ENCODE measurements at regions not wholly inside any gene's neighbourhood (a gene's known extent, or its start where the extent isn't known, plus 50 kb on each side); places are given as distances from the start of the nearest gene placed in this dataset.
A peak's percentile ranks its signal among the peaks of the same experiment; 100 is the strongest.

DNA sequence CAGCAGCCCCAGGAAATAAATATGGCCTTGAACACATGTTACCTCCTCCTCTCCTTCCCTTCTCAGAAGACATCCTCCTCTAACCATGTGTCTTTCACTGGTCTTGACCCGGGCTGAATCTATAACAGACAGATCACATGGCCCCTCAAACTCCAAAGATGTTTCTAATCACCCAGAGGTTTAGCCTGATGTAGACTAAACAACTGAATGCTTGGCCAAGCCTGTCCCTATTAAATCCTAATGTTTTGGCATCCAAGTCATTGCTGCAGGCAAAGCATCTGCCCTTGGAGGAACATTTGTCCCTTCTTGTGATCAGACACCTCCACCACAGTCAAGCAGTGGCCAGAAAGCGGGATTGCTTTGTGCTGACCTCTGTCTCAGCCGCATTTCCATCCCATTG lies 65.5 kb downstream of the ANKRD60 start:
- H3K4me3 Mint-ChIP-seq, result no peak overlapping the region
- H3K9me3 Mint-ChIP-seq, result no peaks in the 10 kb centered on the region
- H3K4me1 Mint-ChIP-seq, result no peaks in the 10 kb centered on the region
- no peaks in the 10 kb centered on the region for H3K36me3 Mint-ChIP-seq
- DNase-seq (no peak), ATAC-seq (ENCODE audit: low read depth in 2 of 2) (no peak)
- H3K27me3 Mint-ChIP-seq, result peaks cover 13 to 51% (median 30%) of the 10 kb centered on the region in 3 donors
- H3K27ac Mint-ChIP-seq, result no peak overlapping the region

DNA sequence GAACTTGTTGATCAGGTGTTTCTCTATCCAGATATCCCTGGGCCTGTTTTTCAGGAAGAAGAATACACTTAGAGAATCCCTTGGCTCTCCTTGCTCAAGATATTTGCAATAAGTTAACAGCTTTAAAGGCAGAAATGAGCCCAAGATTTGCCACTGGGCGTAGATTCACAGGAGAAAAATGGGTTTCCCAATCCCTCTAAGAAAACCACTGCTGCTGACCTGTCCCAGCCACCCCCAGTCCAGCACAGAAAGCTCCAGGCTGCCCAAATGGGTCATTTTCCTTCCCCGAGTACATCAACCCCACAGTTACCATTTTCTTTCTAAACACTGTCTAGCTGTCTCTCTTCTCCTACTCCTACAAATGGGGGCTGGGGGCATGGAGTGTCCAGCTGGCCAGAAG lies 67.3 kb downstream of the ANKRD60 start:
- Mint-ChIP-seq H3K4me1 (no peaks in the 10 kb centered on the region), H3K9me3 (no peaks in the 10 kb centered on the region), H3K27me3 (peaks cover 9 to 43% (median 20%) of the 10 kb centered on the region in 3 donors), H3K27ac (no peak overlapping the region), H3K4me3 (no peak overlapping the region), H3K36me3 (no peaks in the 10 kb centered on the region)
- ATAC-seq (ENCODE audit: low read depth in 2 of 2), result no peak
- DNase-seq, result no peak

DNA sequence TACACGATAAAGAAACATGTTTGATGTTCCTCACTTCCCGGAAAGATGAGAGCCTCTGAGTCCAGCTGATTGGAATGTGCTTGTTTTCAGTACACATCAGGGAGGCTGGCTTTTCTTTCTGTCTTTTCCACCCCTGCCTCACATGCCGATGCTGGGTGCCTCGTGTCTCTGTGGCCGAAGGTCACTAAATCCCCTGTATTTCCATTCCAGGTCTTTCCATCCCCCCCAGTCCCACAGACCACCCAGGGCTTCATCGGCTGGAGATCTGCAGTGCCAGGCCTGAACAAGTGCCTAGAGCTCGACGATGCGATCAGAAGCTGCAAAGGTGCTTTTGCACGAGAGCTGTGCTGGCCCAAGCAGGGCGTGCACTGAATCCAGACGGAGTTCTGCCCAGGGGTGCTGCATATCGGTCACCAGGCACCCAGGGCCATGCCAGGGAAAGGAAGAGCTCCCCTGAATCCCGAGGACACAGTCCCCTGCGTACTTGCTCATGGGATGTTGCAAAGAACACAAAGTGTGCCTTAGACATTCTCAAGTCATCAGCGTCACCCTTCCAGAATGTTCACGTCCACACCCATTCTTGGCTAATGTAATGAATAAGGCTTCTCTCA lies 67.9 kb downstream of the ANKRD60 start:
- ATAC-seq (ENCODE audit: low read depth in 2 of 2), result no peak
- Mint-ChIP-seq H3K9me3 (no peaks in the 10 kb centered on the region), H3K4me3 (no peak overlapping the region), H3K27ac (peak overlapping the region in 1 of 6 donors; percentile 24), H3K4me1 (no peaks in the 10 kb centered on the region), H3K27me3 (peaks cover 9 to 47% (median 20%) of the 10 kb centered on the region in 3 donors), H3K36me3 (no peaks in the 10 kb centered on the region)
- DNase-seq, result no peak

DNA sequence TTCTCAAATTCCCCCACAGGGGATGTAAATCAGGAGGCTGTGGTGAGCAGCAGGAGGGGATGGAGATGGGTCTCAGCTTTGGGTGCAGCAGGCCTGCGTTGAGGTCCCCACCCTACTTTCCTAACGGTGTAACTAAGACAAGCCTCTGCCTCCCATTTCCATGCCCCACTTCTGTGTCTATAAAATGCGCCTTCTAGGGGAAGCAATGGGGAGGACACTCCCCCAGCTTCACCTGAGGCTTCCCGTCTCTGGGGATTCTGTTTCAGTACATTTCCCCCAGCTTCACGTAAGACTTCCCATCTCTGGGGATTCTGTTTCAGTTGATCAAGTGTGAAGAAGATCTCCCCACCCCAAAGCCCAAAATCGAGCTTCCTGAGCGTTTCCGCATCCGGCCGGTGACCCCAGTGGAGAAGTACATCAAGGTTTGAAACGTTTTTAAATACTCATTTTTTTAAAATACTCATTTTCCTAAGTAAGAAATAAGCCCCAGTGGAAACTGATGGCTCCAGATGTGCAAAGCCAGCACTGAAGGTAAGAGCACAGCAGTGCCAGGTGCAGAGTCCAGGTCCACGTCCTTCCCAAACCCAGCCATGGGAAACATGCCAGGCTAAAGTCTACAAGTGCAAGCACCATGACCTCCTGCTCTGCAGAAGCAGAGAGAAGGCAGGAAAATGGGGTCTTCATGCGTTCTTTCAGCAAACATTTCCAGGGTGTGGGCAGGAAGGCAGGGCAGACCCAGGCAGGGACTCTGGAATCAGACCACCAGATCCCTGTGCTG lies 73.1 kb downstream of the ANKRD60 start:
- DNase-seq, result no peak
- Mint-ChIP-seq H3K36me3 (no peaks in the 10 kb centered on the region), H3K4me3 (no peak overlapping the region), H3K9me3 (no peaks in the 10 kb centered on the region), H3K27me3 (peaks cover 26 to 53% (median 27%) of the 10 kb centered on the region in 3 donors), H3K4me1 (peaks cover 2 to 4% (median 2%) of the 10 kb centered on the region in 3 donors), H3K27ac (no peak overlapping the region)
- no peak for ATAC-seq (ENCODE audit: low read depth in 2 of 2)

DNA sequence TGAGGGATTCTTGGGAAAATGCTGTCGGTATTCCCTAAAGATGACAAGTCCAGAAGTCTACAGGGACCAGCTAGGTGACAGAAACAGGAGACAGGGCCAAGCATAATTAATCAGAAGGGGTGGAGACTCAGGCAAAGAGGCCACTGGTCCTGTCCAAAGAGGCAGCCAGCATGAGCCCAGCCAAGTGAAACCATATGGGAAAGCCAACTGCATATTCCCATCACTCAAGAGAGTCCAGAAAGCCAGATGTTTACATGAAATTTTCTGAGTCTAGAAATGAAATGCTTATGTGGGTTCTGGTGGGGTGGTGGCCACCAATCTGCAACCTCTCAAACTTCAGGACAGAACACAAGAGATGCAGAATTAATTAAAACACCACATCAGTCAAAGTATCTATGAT lies 74.3 kb downstream of the ANKRD60 start:
- no peak for DNase-seq
- no peak overlapping the region for H3K4me3 Mint-ChIP-seq
- peaks cover 4 to 6% (median 5%) of the 10 kb centered on the region in 3 donors for H3K4me1 Mint-ChIP-seq
- peaks cover 26 to 57% (median 35%) of the 10 kb centered on the region in 3 donors for H3K27me3 Mint-ChIP-seq
- peaks cover 0 to under 1% of the 10 kb centered on the region in 2 donors for H3K36me3 Mint-ChIP-seq
- no peak for ATAC-seq (ENCODE audit: low read depth in 2 of 2)
- H3K27ac Mint-ChIP-seq, result no peak overlapping the region
- H3K9me3 Mint-ChIP-seq, result peaks cover 0 to 1% (median 0%) of the 10 kb centered on the region in 7 donors

DNA sequence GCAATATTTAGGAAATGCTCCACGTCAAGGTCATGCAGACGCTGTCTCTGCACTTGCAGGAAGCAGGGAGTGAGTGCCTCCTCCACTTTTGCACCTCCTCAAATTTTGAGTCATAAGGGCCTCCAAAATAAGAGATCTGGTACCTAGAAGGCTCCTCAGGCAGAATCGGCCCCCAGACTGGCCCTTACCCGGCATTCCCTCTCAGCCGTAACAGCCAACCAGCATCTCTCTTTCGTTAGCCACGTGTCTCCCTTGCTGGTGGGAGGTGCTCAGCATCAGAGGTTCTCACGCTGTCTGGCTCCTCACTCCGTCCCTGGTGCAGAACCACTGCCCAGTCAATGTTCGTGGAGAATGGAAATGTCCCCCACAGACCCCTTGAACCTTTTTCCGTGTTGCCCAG lies 75.3 kb downstream of the ANKRD60 start:
- no peak overlapping the region for H3K4me3 Mint-ChIP-seq
- peaks cover 36 to 67% (median 44%) of the 10 kb centered on the region in 3 donors for H3K27me3 Mint-ChIP-seq
- ATAC-seq (ENCODE audit: low read depth in 2 of 2) (no peak), DNase-seq (no peak)
- peaks cover 4 to 6% (median 5%) of the 10 kb centered on the region in 3 donors for H3K4me1 Mint-ChIP-seq
- H3K36me3 Mint-ChIP-seq, result peaks cover 0 to 11% of the 10 kb centered on the region in 2 donors
- peaks cover 0 to 9% (median 2%) of the 10 kb centered on the region in 7 donors for H3K9me3 Mint-ChIP-seq
- no peak overlapping the region for H3K27ac Mint-ChIP-seq

DNA sequence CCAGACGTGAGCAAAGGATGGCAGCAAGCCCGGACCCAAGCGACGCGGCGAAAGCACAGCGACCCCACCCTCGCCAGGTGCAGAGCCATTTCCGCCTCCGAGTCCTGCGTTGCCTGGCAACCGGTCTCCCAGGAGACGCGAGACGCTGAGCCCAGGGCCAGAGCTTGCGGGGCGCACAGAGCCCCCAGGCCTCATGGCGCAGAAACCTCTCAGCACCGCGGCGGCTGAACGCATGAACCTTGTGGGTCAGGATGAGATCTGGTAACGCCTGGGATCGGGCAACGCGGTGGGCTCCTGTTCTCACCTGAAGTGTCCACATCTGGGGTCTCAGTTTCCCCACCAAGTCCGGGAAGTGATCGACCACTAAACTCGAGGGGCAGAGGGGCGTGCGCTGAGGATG lies 77.7 kb downstream of the ANKRD60 start:
- H3K27me3 Mint-ChIP-seq, result peaks cover 38 to 65% (median 51%) of the 10 kb centered on the region in 3 donors
- ATAC-seq (ENCODE audit: low read depth in 2 of 2) (no peak), DNase-seq (peak; percentile 10)

DNA sequence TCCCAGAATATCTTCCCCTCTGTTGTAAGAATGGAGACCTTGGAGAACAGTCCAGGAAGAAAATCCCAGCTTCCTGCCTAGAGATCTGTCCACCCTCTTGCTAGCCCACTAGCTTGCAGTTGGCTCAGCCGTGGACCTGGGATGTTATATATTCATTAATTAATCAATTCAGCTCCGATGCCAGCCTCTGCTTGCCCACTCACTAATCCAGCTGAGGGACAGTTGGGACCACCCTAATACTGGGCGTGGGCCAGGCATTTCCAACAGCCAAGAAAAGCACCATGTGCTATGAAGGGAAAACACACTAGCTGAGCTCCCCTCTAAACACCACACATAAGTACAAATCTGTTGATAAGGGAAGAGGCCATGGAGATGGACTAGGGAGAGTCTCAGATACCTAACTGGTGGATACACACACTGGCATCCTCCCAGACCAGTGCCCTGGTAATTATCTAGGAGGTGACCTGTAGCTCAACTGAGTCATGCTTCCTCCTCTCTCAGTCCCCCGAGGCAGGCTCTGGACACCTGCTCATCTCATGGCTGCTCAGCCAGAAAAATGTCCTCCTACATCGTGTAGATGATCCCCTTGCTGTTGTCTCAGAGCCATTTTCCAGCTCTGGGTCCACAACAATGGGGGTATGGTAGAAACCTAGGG lies 78.9 kb downstream of the ANKRD60 start:
- Mint-ChIP-seq H3K4me3 (no peak overlapping the region), H3K9me3 (peaks cover 2 to 22% (median 10%) of the 10 kb centered on the region in 7 donors), H3K27me3 (peaks cover 40 to 71% (median 50%) of the 10 kb centered on the region in 3 donors), H3K36me3 (peaks cover 0 to 20% of the 10 kb centered on the region in 2 donors), H3K27ac (no peak overlapping the region), H3K4me1 (peaks cover 4 to 6% (median 5%) of the 10 kb centered on the region in 3 donors)
- no peak for DNase-seq
- no peak for ATAC-seq (ENCODE audit: low read depth in 2 of 2)

More for the DNA sequence above, 77.7 kb downstream of the ANKRD60 start:
- H3K4me1 Mint-ChIP-seq, result peaks cover 4 to 6% (median 5%) of the 10 kb centered on the region in 3 donors
- peaks cover 2 to 22% (median 10%) of the 10 kb centered on the region in 7 donors for H3K9me3 Mint-ChIP-seq
- no peak overlapping the region for H3K4me3 Mint-ChIP-seq
- H3K27ac Mint-ChIP-seq, result no peak overlapping the region
- H3K36me3 Mint-ChIP-seq, result peaks cover 0 to 20% of the 10 kb centered on the region in 2 donors

DNA sequence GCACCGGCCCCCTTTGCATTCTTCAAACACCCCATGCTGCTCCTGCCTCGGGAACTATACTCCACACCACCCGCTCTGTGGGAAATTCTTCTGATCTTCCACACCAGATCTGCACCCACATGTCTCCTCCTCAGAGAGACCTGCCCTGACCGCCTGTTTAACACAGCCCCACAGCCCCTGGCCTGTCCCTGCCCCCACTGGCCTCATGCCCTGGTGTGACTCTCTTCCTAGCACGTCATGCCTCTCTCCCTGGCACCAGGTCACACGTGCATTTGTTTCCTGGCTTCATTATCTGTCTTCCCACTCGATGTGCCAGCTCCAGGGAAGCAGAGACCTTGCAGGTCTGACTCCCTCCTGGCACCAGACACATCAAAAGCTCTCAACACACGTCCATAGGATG lies 79.6 kb downstream of the ANKRD60 start:
- Mint-ChIP-seq H3K36me3 (peaks cover 0 to 20% of the 10 kb centered on the region in 2 donors), H3K4me1 (peaks cover 4 to 6% (median 5%) of the 10 kb centered on the region in 3 donors), H3K4me3 (no peak overlapping the region), H3K9me3 (peaks cover 2 to 22% (median 10%) of the 10 kb centered on the region in 7 donors), H3K27me3 (peaks cover 37 to 70% (median 50%) of the 10 kb centered on the region in 3 donors), H3K27ac (peak overlapping the region in 1 of 6 donors; percentile 78)
- no peak for DNase-seq
- ATAC-seq (ENCODE audit: low read depth in 2 of 2), result no peak

DNA sequence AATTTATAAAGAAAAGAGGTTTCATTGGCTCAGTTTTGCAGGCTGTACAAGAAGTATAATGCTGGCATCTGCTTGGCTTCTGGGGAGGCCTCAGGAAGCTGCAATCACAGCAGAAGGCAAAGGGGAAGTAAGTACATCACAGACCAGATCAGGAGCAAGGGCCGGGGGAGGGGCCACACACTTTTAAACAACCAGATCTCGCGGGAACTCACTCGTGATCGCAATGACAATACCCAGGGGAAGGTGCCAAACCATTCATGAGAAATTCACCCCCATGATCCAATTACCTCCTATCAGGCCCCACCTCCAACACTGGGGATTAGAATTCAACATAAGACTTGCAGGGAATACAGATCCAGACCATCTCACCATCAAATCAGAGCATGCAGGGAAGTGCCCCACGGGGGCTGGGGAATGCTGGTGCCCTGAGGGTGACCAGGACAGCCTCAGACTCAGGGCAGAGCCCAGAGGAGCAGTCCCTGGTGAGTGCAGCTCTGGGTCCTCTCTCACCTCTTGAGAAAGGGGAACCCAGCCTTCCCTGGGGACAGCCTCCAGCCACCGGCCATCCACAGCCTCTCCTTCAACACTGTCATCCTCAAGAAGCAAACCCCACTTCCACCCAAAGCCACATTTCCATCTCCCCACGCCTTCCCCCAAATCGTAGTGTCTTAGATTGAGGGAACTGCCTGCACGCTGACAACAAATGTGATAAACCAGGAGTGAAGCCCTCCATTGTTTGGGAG lies 80.7 kb downstream of the ANKRD60 start:
- Mint-ChIP-seq H3K4me1 (peaks cover 4 to 6% (median 5%) of the 10 kb centered on the region in 3 donors), H3K27me3 (peaks cover 34 to 59% (median 48%) of the 10 kb centered on the region in 3 donors), H3K27ac (no peak overlapping the region), H3K36me3 (peaks cover 0 to 20% of the 10 kb centered on the region in 2 donors), H3K4me3 (no peak overlapping the region), H3K9me3 (peaks cover 2 to 22% (median 10%) of the 10 kb centered on the region in 7 donors)
- DNase-seq, result no peak
- no peak for ATAC-seq (ENCODE audit: low read depth in 2 of 2)

DNA sequence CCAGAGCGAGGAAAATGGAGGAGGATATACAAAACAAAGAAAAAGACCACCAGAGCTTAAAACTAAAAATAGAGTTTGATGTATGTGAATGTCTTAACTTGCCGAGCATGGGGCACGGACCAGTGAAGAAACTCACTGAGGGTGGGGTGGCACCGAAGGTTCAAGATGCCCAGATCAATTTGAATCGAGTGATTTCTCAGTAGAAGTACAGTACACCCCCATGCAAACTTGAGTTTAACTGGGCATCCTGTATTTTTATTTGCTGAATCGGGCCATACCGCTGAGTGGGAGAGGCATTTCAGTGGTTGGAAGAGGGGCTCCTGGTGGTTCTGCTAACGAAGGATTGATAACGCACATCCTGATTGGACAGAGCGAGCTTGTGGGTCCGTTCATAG lies 81.7 kb downstream of the ANKRD60 start:
- H3K4me3 Mint-ChIP-seq, result no peak overlapping the region

DNA sequence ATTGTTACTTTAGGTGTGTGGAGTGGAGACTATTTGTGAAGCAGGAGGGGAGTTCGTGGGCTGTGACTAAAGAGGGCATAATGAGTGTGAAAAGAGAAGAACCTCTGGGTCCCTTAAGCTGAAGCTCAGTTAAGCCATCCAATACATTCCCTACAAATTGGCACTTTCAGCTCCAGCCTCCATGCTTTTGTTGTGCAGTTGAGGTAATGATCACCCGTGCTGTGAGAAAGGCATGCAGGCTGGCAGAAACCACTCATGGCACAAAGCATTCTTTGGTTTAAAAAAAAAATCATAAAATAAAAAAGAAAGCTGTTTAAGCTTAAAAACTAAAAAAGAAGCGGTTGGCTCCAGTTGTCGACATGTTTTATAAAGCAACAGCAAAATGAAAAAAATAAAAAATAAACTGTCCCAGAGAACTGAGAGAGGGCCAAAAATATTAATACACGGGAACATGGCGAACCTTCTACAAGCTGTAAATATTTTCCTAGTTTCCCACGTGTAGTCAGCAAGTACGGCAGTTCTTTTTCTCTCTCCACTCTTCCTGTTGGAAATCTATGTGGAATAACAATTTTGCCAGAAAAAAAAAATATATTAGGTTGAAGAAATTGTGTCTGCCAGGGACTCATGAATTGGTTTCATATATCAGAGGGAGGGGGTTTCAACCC lies 82.2 kb downstream of the ANKRD60 start:
- Mint-ChIP-seq H3K36me3 (peaks cover 0 to 20% of the 10 kb centered on the region in 2 donors), H3K4me1 (peaks cover 4 to 6% (median 5%) of the 10 kb centered on the region in 3 donors), H3K27ac (peak overlapping the region in 1 of 6 donors; percentile 67), H3K9me3 (peaks cover 2 to 22% (median 10%) of the 10 kb centered on the region in 7 donors), H3K4me3 (no peak overlapping the region), H3K27me3 (peaks cover 31 to 55% (median 46%) of the 10 kb centered on the region in 3 donors)
- no peak for DNase-seq
- no peak for ATAC-seq (ENCODE audit: low read depth in 2 of 2)

More for the DNA sequence above, 81.7 kb downstream of the ANKRD60 start:
- H3K36me3 Mint-ChIP-seq, result peaks cover 0 to 20% of the 10 kb centered on the region in 2 donors
- H3K27me3 Mint-ChIP-seq, result peaks cover 31 to 52% (median 46%) of the 10 kb centered on the region in 3 donors
- DNase-seq, result no peak
- H3K27ac Mint-ChIP-seq, result no peak overlapping the region
- H3K9me3 Mint-ChIP-seq, result peaks cover 2 to 22% (median 10%) of the 10 kb centered on the region in 7 donors
- ATAC-seq (ENCODE audit: low read depth in 2 of 2), result no peak
- H3K4me1 Mint-ChIP-seq, result peaks cover 4 to 6% (median 5%) of the 10 kb centered on the region in 3 donors
